Progenitor cell of endocrine pancreas (in vitro differentiated cells): ENCODE measurements at regions not wholly inside any gene's neighbourhood (a gene's known extent, or its start where the extent isn't known, plus 50 kb on each side); places are given as distances from the start of the nearest gene placed in this dataset.

Experiments used
- DNase-seq: peaks from one replicate; pipeline ENCODE4 v3.0.0; 2021; ENCODE audit warnings: low spot score; ENCODE audit not compliant: unreplicated experiment
- H3K27ac Mint-ChIP-seq: 2 replicates; pipeline ENCODE4 v1.8.0; 2021; ENCODE audit warnings: mild to moderate bottlenecking, moderate library complexity, mixed read lengths
- H3K27me3 Mint-ChIP-seq: 2 replicates; pipeline ENCODE4 v1.8.0; 2021; ENCODE audit warnings: mixed read lengths
- H3K36me3 Mint-ChIP-seq: 2 replicates; pipeline ENCODE4 v1.8.0; 2022; ENCODE audit warnings: mixed read lengths; ENCODE audit not compliant: insufficient read depth
- H3K4me1 Mint-ChIP-seq: 2 replicates; pipeline ENCODE4 v1.8.0; 2021; ENCODE audit warnings: low read depth, mixed read lengths
- H3K4me3 Mint-ChIP-seq: 2 replicates; pipeline ENCODE4 v1.8.0; 2021; ENCODE audit warnings: low read depth, mild to moderate bottlenecking, moderate library complexity, mixed read lengths
- H3K9me3 Mint-ChIP-seq: 2 replicates; pipeline ENCODE4 v1.8.0; 2021; ENCODE audit warnings: low read depth, mixed read lengths
- CTCF ChIP-seq: fragments of 200-600 bp; sonication (generic); IDR thresholded peaks from one replicate; pipeline ENCODE4 v1.5.0; 2021; ENCODE audit warnings: antibody characterized with exemption, mild to moderate bottlenecking; ENCODE audit not compliant: unreplicated experiment
- microRNA-seq: library from miRNA; unstranded; fragments of <30 nt; microRNA quantifications from one replicate; pipeline ENCODE4 v1.1.0, GENCODE V29; 2020; ENCODE audit warnings: borderline number of aligned reads; ENCODE audit not compliant: unreplicated experiment

- peaks cover 3% of the 10 kb centered on the region for H3K9me3 Mint-ChIP-seq
- no peak overlapping the region for H3K27ac Mint-ChIP-seq
- TF ChIP-seq CTCF, result no peak
- H3K27me3 Mint-ChIP-seq, result no peaks in the 10 kb centered on the region
- no peaks in the 10 kb centered on the region for H3K4me1 Mint-ChIP-seq
- H3K36me3 Mint-ChIP-seq, result no peaks in the 10 kb centered on the region
- no peak overlapping the region for H3K4me3 Mint-ChIP-seq
- no peak for DNase-seq
These were observed 68.4 kb upstream of the DPYD start for GRCh38 chr1:97989094-97989680.

GRCh38 chr1:97986041-97987005 lies 65.5 kb upstream of the DPYD start:
- no peak overlapping the region for H3K4me3 Mint-ChIP-seq
- peaks cover 3% of the 10 kb centered on the region for H3K4me1 Mint-ChIP-seq
- peaks cover 3% of the 10 kb centered on the region for H3K9me3 Mint-ChIP-seq
- TF ChIP-seq CTCF, result no peak
- DNase-seq, result no peak
- H3K27me3 Mint-ChIP-seq, result no peaks in the 10 kb centered on the region
- no peak overlapping the region for H3K27ac Mint-ChIP-seq
- no peaks in the 10 kb centered on the region for H3K36me3 Mint-ChIP-seq

- Mint-ChIP-seq H3K4me3 (no peak overlapping the region), H3K4me1 (peaks cover 6% of the 10 kb centered on the region), H3K9me3 (peaks cover 3% of the 10 kb centered on the region), H3K27ac (no peak overlapping the region), H3K27me3 (no peaks in the 10 kb centered on the region), H3K36me3 (no peaks in the 10 kb centered on the region)
- no peak for DNase-seq
- no peak for TF ChIP-seq CTCF
These were observed 62.3 kb upstream of the DPYD start for GRCh38 chr1:97983126-97983525.

- TF ChIP-seq CTCF, result no peak
- Mint-ChIP-seq H3K9me3 (no peaks in the 10 kb centered on the region), H3K4me3 (no peak overlapping the region), H3K27ac (no peak overlapping the region), H3K36me3 (no peaks in the 10 kb centered on the region), H3K27me3 (no peaks in the 10 kb centered on the region), H3K4me1 (peaks cover 6% of the 10 kb centered on the region)
- DNase-seq, result no peak
These were observed 59.7 kb upstream of the DPYD start for GRCh38 chr1:97980530-97980929.

- Mint-ChIP-seq H3K4me3 (no peak overlapping the region), H3K36me3 (no peaks in the 10 kb centered on the region), H3K4me1 (peaks cover 4% of the 10 kb centered on the region), H3K27me3 (no peaks in the 10 kb centered on the region), H3K9me3 (no peaks in the 10 kb centered on the region), H3K27ac (no peak overlapping the region)
- TF ChIP-seq CTCF, result no peak
- no peak for DNase-seq
These were observed 56.0 kb upstream of the DPYD start for GRCh38 chr1:97976801-97977200.

Small RNA genes lying in the stretch of these regions (microRNA-seq; reads per million reads assigned to microRNA genes)
- 9.0 reads per million, percentile 14 among the genes with 10 or more reads in this experiment for gene MIR2682
